Astrocyte (in vitro differentiated cells and primary cell): ENCODE measurements at regions not wholly inside any gene's neighbourhood (a gene's known extent, or its start where the extent isn't known, plus 50 kb on each side); places are given as distances from the start of the nearest gene placed in this dataset.

Source experiments
- DNase-seq: peaks from one replicate; pipeline ENCODE4 v3.0.0-alpha.2; 2010; ENCODE audit warnings: low read depth
- FAIRE-seq: peaks from 2 replicates; lab custom pipeline; 2011; peaks lifted over from hg19 to GRCh38; lab: Jason Lieb, UNC
- H2AFZ ChIP-seq: 2 replicates; pipeline ENCODE4 v1.6.0; 2012; ENCODE audit warnings: low read depth, low read length, inconsistent platforms
- H3K27ac ChIP-seq: 2 replicates; pipeline ENCODE4 v1.5.1; 2011; ENCODE audit warnings: low read depth, low read length, inconsistent platforms
- H3K27me3 ChIP-seq: 2 replicates; pipeline ENCODE4 v1.6.0; 2011; ENCODE audit warnings: low read length, inconsistent platforms; ENCODE audit not compliant: insufficient read depth
- H3K36me3 ChIP-seq: 2 replicates; pipeline ENCODE4 v1.5.1; 2011; ENCODE audit warnings: low read length, inconsistent platforms; ENCODE audit not compliant: insufficient read depth
- H3K4me1 ChIP-seq: 2 replicates; pipeline ENCODE4 v1.5.1; 2011; ENCODE audit warnings: low read length, inconsistent platforms; ENCODE audit not compliant: insufficient read depth
- H3K4me2 ChIP-seq: 2 replicates; pipeline ENCODE4 v1.6.0; 2012; ENCODE audit warnings: low read length, inconsistent platforms
- H3K4me3 ChIP-seq: 2 replicates; pipeline ENCODE4 v1.5.1; 2011; ENCODE audit warnings: low read depth, mild to moderate bottlenecking, low read length, inconsistent platforms; ENCODE audit not compliant: insufficient read depth
- H3K79me2 ChIP-seq: 2 replicates; pipeline ENCODE4 v1.6.0; 2012; ENCODE audit warnings: mild to moderate bottlenecking, low read length, inconsistent platforms; ENCODE audit not compliant: insufficient read depth
- H3K9ac ChIP-seq: 2 replicates; pipeline ENCODE4 v1.6.0; 2012; ENCODE audit warnings: mild to moderate bottlenecking, low read length, inconsistent platforms
- H3K9me3 ChIP-seq: 2 replicates; pipeline ENCODE4 v1.5.1; 2012; ENCODE audit warnings: low read depth, mild to moderate bottlenecking, low read length, inconsistent platforms; ENCODE audit not compliant: insufficient read depth
- H4K20me1 ChIP-seq: 2 replicates; pipeline ENCODE4 v1.6.0; 2012; ENCODE audit warnings: low read length, inconsistent platforms; ENCODE audit not compliant: insufficient read depth
- H3K27ac Mint-ChIP-seq: one replicate; pipeline ENCODE4 v1.8.0; 2021; ENCODE audit warnings: mild to moderate bottlenecking, mixed read lengths; ENCODE audit not compliant: unreplicated experiment
- H3K27me3 Mint-ChIP-seq: one replicate; pipeline ENCODE4 v1.8.0; 2021; ENCODE audit warnings: low read depth, mixed read lengths; ENCODE audit not compliant: unreplicated experiment
- H3K36me3 Mint-ChIP-seq: one replicate; pipeline ENCODE4 v1.8.0; 2021; ENCODE audit warnings: low read depth, mixed read lengths; ENCODE audit not compliant: unreplicated experiment
- H3K4me1 Mint-ChIP-seq: one replicate; pipeline ENCODE4 v1.8.0; 2021; ENCODE audit warnings: low read depth, mixed read lengths; ENCODE audit not compliant: unreplicated experiment
- H3K4me3 Mint-ChIP-seq: one replicate; pipeline ENCODE4 v1.8.0; 2021; ENCODE audit warnings: mild to moderate bottlenecking, moderate library complexity, mixed read lengths; ENCODE audit not compliant: unreplicated experiment
- H3K9me3 Mint-ChIP-seq: one replicate; pipeline ENCODE4 v1.8.0; 2021; ENCODE audit warnings: mild to moderate bottlenecking, mixed read lengths; ENCODE audit not compliant: unreplicated experiment
- CTCF ChIP-seq: IDR thresholded peaks from 2 replicates; pipeline ENCODE4 v1.5.1; 2011; ENCODE audit warnings: low read depth, mild to moderate bottlenecking, inconsistent platforms, low read length, moderate library complexity; ENCODE audit not compliant: insufficient read depth
- EZH2 ChIP-seq: IDR thresholded peaks from 2 replicates; pipeline ENCODE4 v1.6.1; 2012; ENCODE audit warnings: mild to moderate bottlenecking, low read length, inconsistent platforms; ENCODE audit not compliant: insufficient read depth

GRCh38 chr6:144575327-144575726 is 290.2 kb downstream of the UTRN start:
- Mint-ChIP-seq H3K27me3 (no peaks in the 10 kb centered on the region), H3K27ac (no peak overlapping the region), H3K4me1 (peaks cover 4% of the 10 kb centered on the region), H3K36me3 (peaks cover 14% of the 10 kb centered on the region), H3K9me3 (no peaks in the 10 kb centered on the region), H3K4me3 (no peak overlapping the region)
- no peaks in the 10 kb centered on the region for H3K4me1 ChIP-seq
- no peak overlapping the region for H3K4me3 ChIP-seq
- no peaks in the 10 kb centered on the region for H3K79me2 ChIP-seq
- H3K9me3 ChIP-seq = no peaks in the 10 kb centered on the region
- H4K20me1 ChIP-seq = no peaks in the 10 kb centered on the region
- no peak overlapping the region for H2AFZ ChIP-seq
- H3K27ac ChIP-seq = no peak overlapping the region
- TF ChIP-seq CTCF (no peak), EZH2 (no peak)
- DNase-seq (no peak), FAIRE-seq (no peak)
- H3K36me3 ChIP-seq = no peaks in the 10 kb centered on the region
- no peaks in the 10 kb centered on the region for H3K27me3 ChIP-seq
- no peak overlapping the region for H3K4me2 ChIP-seq
- H3K9ac ChIP-seq = no peak overlapping the region

GRCh38 chr6:144576871-144577270 is 291.7 kb downstream of the UTRN start:
- Histone ChIP-seq H3K9ac (no peak overlapping the region), H3K4me1 (no peaks in the 10 kb centered on the region), H3K36me3 (no peaks in the 10 kb centered on the region), H3K79me2 (no peaks in the 10 kb centered on the region), H4K20me1 (no peaks in the 10 kb centered on the region), H3K27me3 (no peaks in the 10 kb centered on the region), H3K4me3 (no peak overlapping the region), H3K4me2 (no peak overlapping the region), H2AFZ (no peak overlapping the region), H3K27ac (no peak overlapping the region), H3K9me3 (no peaks in the 10 kb centered on the region)
- no peak overlapping the region for H3K27ac Mint-ChIP-seq
- H3K36me3 Mint-ChIP-seq = peaks cover 14% of the 10 kb centered on the region
- peaks cover 4% of the 10 kb centered on the region for H3K4me1 Mint-ChIP-seq
- FAIRE-seq (no peak), DNase-seq (no peak)
- H3K27me3 Mint-ChIP-seq = no peaks in the 10 kb centered on the region
- no peaks in the 10 kb centered on the region for H3K9me3 Mint-ChIP-seq
- TF ChIP-seq CTCF (no peak), EZH2 (no peak)
- H3K4me3 Mint-ChIP-seq = no peak overlapping the region

- FAIRE-seq = no peak
Measured at GRCh38 chr6:144578385-144579350, 293.5 kb downstream of the UTRN start.

More at GRCh38 chr6:144578385-144579350, 293.5 kb downstream of the UTRN start:
- DNase-seq = no peak
- H3K9me3 Mint-ChIP-seq = no peaks in the 10 kb centered on the region
- H3K79me2 ChIP-seq = no peaks in the 10 kb centered on the region
- no peak for TF ChIP-seq CTCF
- TF ChIP-seq EZH2 = no peak
- no peak overlapping the region for H2AFZ ChIP-seq
- H3K27ac ChIP-seq = no peak overlapping the region
- no peaks in the 10 kb centered on the region for H3K9me3 ChIP-seq
- H3K9ac ChIP-seq = no peak overlapping the region
- H3K27ac Mint-ChIP-seq = no peak overlapping the region
- no peaks in the 10 kb centered on the region for H3K4me1 ChIP-seq
- H4K20me1 ChIP-seq = peaks cover 4% of the 10 kb centered on the region
- H3K4me3 ChIP-seq = no peak overlapping the region
- no peak overlapping the region for H3K4me3 Mint-ChIP-seq
- no peaks in the 10 kb centered on the region for H3K27me3 ChIP-seq
- no peaks in the 10 kb centered on the region for H3K36me3 ChIP-seq
- no peak overlapping the region for H3K4me2 ChIP-seq
- peaks cover 14% of the 10 kb centered on the region for H3K36me3 Mint-ChIP-seq
- H3K27me3 Mint-ChIP-seq = no peaks in the 10 kb centered on the region
- H3K4me1 Mint-ChIP-seq = peaks cover 12% of the 10 kb centered on the region
